ENCODE measurements at regions not wholly inside any gene's neighbourhood (a gene's known extent, or its start where the extent isn't known, plus 50 kb on each side); places are given as distances from the start of the nearest gene placed in this dataset.
A peak's percentile ranks its signal among the peaks of the same experiment; 100 is the strongest.

DNA sequence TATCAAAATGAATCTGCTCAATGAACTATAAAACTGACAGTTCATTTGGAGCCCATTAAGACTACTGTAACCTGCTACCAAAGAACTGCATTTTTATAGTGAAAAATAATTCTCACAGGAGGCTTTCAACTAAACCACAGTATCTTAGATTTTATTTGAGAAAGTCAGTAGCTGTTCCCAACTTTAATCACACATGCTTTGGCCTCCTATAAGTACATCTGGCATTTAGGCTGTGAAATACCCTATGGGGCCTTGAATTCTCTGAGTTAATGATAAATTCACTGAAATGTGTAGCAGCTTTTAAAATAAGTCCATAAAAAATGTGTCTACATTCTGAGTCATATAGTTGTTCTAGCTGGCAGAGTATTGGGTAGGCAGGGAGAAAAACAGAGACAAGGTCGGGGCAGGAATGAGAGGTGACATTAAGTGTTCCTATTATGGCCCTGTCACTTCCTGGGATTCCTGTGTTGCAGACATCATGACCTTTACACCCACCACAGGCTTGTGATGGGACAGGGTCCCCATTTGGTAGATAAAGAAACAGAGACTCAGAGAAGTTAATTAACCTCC, 588.8 kb downstream of the REEP3 start:
- TF ChIP-seq, protein P1, sequence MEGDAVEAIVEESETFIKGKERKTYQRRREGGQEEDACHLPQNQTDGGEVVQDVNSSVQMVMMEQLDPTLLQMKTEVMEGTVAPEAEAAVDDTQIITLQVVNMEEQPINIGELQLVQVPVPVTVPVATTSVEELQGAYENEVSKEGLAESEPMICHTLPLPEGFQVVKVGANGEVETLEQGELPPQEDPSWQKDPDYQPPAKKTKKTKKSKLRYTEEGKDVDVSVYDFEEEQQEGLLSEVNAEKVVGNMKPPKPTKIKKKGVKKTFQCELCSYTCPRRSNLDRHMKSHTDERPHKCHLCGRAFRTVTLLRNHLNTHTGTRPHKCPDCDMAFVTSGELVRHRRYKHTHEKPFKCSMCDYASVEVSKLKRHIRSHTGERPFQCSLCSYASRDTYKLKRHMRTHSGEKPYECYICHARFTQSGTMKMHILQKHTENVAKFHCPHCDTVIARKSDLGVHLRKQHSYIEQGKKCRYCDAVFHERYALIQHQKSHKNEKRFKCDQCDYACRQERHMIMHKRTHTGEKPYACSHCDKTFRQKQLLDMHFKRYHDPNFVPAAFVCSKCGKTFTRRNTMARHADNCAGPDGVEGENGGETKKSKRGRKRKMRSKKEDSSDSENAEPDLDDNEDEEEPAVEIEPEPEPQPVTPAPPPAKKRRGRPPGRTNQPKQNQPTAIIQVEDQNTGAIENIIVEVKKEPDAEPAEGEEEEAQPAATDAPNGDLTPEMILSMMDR (conservative IDR thresholded peaks at IDR 0.05; ENCODE audit: control insufficient read depth, insufficient read depth, low read depth, low read length) = no peak
- no peak overlapping the region for H3K4me3 ChIP-seq (ENCODE audit: control insufficient read depth, low read depth, low read length)
- no peak for DNase-seq (ENCODE audit: low read depth)

DNA sequence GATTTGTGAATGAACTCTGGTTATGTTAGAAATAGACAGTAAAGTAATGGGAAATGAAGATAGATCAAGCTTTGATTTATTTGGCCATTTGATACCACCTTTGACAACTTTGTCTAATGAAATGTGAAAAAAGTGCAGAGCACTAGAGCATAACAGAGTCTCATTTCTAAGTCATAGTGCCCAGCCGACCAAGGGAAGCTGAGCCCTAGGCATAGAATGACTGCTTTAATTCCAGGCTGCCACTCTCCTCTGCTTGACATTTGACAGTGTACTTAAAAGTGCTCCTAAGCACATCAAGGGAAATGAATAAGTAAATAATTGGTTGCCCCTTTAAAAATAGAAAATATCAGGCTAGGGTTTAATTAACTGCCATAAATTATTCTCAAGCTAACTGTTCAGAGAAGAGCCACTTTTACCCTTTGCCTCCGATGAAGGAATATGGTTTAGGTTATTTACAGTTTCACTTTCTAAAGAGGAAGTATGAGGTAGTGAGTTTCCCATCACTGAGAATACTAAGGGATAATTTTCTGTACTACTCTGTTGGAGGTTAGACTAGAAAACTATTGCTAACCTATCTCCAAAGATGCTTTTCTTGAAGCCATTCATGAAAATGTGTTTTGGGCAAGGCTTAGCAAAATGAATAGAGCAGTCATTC, 591.6 kb downstream of the REEP3 start:
- DNase-seq (ENCODE audit: low read depth) = no peak
- H3K4me3 ChIP-seq (ENCODE audit: control insufficient read depth, low read depth, low read length) = no peak overlapping the region

DNA sequence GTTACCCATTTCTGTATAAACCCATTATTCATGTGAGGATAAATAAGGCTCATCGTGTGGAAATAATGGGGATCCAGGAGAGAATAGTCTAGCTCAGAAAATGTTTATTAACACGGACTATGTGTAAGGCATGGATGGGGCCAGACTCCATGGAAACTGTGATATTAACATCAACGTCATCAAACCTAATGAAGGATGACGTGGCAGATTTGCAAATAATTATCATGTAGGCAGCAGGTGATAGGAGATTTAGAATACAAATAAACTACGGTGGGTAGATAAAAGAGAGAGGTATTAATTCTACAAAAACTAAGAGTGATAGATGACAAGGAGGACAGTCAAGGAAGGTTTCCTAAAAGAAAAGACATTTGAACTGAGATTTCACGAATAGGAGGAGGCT, 592.2 kb downstream of the REEP3 start:
- TF ChIP-seq, protein P1 (conservative IDR thresholded peaks at IDR 0.05; ENCODE audit: control insufficient read depth, insufficient read depth, low read depth, low read length) = no peak
- H3K4me3 ChIP-seq (ENCODE audit: control insufficient read depth, low read depth, low read length) = no peak overlapping the region
- no peak for DNase-seq (ENCODE audit: low read depth)

More for the DNA sequence above, 591.6 kb downstream of the REEP3 start:
- TF ChIP-seq, protein P1 (conservative IDR thresholded peaks at IDR 0.05; ENCODE audit: control insufficient read depth, insufficient read depth, low read depth, low read length) = no peak

DNA sequence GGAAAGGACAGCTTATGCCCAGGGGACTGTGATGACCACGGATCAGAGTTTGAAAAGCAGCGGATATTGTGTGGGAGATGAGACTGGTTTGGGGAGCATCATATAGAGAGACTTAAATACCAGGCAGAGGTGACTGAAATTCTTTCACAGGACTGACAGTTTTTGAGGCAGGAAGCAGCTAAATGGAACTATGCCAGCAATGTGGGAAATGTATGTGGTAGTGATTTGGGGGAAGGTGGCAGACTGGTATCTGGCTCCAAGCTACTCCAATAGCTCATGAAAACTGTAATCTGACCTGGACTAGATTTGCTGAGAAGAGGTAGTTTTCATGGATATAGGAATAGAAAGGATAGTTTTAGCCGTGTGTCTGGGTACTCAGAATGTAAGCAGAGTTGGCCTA, 592.6 kb downstream of the REEP3 start:
- TF ChIP-seq, protein P1 (conservative IDR thresholded peaks at IDR 0.05; ENCODE audit: control insufficient read depth, insufficient read depth, low read depth, low read length) = no peak
- H3K4me3 ChIP-seq (ENCODE audit: control insufficient read depth, low read depth, low read length) = no peak overlapping the region
- DNase-seq (ENCODE audit: low read depth) = no peak

DNA sequence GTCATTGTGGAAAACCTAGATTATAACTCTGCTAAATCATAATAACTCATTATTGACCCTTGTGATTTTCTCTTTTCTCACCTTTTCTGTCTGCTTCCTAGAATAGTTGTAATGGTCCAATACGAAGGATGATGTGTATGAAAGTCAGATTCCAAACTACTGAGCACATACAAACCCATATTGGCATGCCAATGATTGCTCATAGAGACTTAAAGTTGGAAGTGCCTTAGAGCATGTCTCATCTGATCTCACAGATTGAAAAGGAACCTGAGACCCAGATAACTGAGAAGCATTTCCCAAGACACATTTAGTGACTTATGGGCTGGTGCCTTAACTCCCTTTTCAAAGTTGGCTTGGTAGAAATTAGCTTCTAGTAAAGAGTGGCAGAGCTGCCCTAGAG, 594.3 kb downstream of the REEP3 start:
- no peak overlapping the region for H3K4me3 ChIP-seq (ENCODE audit: control insufficient read depth, low read depth, low read length)
- TF ChIP-seq, protein P1 (conservative IDR thresholded peaks at IDR 0.05; ENCODE audit: control insufficient read depth, insufficient read depth, low read depth, low read length) = no peak
- DNase-seq (ENCODE audit: low read depth) = no peak

DNA sequence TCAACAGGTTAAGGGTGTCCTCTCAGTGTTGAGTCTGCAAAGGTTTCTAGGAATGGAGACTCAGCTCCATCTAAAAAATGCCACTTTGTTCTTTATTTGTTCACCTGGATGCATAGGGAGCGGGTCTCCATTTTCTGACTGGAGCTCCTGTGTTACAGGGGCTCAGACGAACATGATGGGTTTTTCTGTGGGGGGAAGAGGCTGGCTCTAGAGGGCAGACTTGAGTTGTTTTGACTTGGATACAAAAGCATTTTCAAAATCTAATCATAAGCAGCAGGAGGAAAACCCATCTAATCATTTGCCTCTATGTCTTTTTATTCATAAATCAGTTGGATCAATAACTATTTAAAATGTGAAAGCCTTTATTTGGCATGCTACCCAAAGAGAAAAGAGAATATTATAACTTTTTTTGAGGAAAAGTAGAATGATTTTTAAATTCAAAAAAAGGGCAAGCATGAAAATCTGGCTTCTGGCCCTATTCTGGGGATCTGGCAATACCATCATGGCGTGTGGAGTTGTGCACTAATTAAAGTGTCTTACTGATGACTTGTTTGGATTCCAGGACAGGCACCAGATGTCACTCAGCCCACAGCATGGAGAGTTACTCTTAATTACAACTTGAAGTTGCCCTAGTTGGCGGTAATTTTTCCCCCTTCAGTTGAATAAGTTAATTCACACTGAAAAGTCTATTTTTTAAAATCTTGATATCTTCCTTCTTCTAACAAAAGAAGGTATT, 594.9 kb downstream of the REEP3 start:
- no peak for DNase-seq (ENCODE audit: low read depth)
- no peak overlapping the region for H3K4me3 ChIP-seq (ENCODE audit: control insufficient read depth, low read depth, low read length)
- TF ChIP-seq, protein P1 (conservative IDR thresholded peaks at IDR 0.05; ENCODE audit: control insufficient read depth, insufficient read depth, low read depth, low read length) = peak; percentile 34

Measured in fibroblast of mammary gland (primary cell).